NT2/D1 (cell line): ENCODE measurements at regions not wholly inside any gene's neighbourhood (a gene's known extent, or its start where the extent isn't known, plus 50 kb on each side); places are given as distances from the start of the nearest gene placed in this dataset.

Source experiments
- SUZ12 ChIP-seq: IDR thresholded peaks from 2 replicates; pipeline ENCODE4 v1.6.1; 2011; ENCODE audit not compliant: insufficient read length, insufficient read depth; ENCODE audit errors: extremely low read depth
- ZNF274 ChIP-seq: IDR thresholded peaks from 2 replicates; pipeline ENCODE4 v1.6.1; 2011; ENCODE audit warnings: mild to moderate bottlenecking, low read depth, low read length

GRCh38 chr2:49490710-49491109, 336.4 kb upstream of the FSHR start:
- TF ChIP-seq ZNF274 (no peak), SUZ12 (no peak)
